Body of pancreas (tissue), 4 donors: ENCODE measurements at regions not wholly inside any gene's neighbourhood (a gene's known extent, or its start where the extent isn't known, plus 50 kb on each side); places are given as distances from the start of the nearest gene placed in this dataset.

Experiments
- CTCF ChIP-seq, 7 experiments: fragments of 450-650 bp in 4 of 7; fragments of 200-600 bp in 3 of 7; sonication (generic) in 3 of 7; IDR thresholded peaks; one replicate each; pipeline ENCODE4 v1.5.1; 2016 to 2019; ENCODE audit warnings: antibody characterized with exemption in 7 of 7
- POLR2A ChIP-seq, 3 donors: fragments of 450-650 bp; IDR thresholded peaks; one replicate each; pipeline ENCODE4 v1.6.1; 2016; ENCODE audit warnings: antibody characterized with exemption in 3 of 3, mild to moderate bottlenecking in 2 of 3

- no peak for TF ChIP-seq POLR2A (IDR thresholded peaks at IDR 0.05)
- no peak for TF ChIP-seq CTCF (IDR thresholded peaks at IDR 0.05)
These were observed 246.8 kb downstream of the TGFB2 start for GRCh38 chr1:218591966-218592365.
